GM12872 (cell line): ENCODE measurements at regions not wholly inside any gene's neighbourhood (a gene's known extent, or its start where the extent isn't known, plus 50 kb on each side); places are given as distances from the start of the nearest gene placed in this dataset.

Experiments
- TF ChIP-seq, protein P1 (sequence below): IDR thresholded peaks from 3 replicates; pipeline ENCODE4 v1.5.1; 2011; ENCODE audit warnings: low read depth, mild to moderate bottlenecking, low read length, moderate library complexity; ENCODE audit not compliant: insufficient read depth

DNA sequence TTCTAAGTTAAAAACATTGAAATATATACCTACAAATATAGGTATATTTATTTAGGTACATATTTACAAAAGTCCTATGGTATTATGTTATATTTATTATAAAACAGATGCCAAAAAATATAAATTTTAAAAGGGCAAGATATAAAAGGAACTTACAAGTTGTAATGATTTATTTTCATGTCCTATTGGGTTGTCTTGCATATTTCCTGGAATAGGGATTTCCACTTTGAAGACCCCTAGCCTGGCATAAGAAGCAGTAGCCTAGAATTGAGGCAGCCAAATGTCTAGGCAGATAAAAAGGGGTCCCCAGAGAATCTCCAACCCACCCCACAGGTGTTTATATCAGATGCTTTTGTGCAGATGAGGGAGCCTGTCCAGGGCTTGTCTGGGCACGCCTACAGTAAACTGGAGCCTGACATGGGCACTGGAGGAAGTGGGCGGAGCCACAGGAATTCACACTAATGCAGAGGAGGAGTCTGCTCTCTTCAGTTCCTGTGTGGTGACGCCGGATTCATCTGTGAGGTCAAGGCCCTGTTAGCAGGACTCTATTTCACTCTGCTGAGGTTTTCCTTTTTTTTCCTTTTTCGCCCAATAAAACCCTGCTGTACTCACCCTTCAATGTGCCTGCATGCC is 1088.9 kb upstream of the PIK3C3 start:
- TF ChIP-seq, protein P1, sequence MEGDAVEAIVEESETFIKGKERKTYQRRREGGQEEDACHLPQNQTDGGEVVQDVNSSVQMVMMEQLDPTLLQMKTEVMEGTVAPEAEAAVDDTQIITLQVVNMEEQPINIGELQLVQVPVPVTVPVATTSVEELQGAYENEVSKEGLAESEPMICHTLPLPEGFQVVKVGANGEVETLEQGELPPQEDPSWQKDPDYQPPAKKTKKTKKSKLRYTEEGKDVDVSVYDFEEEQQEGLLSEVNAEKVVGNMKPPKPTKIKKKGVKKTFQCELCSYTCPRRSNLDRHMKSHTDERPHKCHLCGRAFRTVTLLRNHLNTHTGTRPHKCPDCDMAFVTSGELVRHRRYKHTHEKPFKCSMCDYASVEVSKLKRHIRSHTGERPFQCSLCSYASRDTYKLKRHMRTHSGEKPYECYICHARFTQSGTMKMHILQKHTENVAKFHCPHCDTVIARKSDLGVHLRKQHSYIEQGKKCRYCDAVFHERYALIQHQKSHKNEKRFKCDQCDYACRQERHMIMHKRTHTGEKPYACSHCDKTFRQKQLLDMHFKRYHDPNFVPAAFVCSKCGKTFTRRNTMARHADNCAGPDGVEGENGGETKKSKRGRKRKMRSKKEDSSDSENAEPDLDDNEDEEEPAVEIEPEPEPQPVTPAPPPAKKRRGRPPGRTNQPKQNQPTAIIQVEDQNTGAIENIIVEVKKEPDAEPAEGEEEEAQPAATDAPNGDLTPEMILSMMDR, result no peak

DNA sequence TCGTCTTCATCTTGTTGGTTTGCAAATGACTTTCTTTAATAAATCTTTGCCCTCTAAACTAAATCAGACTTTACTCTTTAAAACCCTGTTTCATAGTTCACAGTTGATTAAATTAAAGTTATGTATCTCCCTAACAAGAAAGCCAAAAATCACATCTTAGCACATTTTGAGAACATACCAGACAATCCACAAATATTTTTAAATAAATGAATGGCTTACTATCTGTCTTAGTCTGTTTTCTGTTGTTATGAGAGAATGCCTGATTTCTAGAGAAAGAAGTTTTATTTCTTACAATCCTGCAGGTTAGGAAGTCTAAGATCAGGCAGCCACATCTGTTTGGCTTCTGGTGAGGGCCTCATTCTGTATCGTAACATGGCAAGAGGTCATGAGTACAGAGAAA is 1090.2 kb upstream of the PIK3C3 start:
- TF ChIP-seq, protein P1, result no peak

GRCh38 chr18:40863801-40864200 is 1091.2 kb upstream of the PIK3C3 start:
- TF ChIP-seq, protein P1, result no peak

- TF ChIP-seq, protein P1, result no peak
Measured at GRCh38 chr18:40860189-40860588, 1094.8 kb upstream of the PIK3C3 start.

DNA sequence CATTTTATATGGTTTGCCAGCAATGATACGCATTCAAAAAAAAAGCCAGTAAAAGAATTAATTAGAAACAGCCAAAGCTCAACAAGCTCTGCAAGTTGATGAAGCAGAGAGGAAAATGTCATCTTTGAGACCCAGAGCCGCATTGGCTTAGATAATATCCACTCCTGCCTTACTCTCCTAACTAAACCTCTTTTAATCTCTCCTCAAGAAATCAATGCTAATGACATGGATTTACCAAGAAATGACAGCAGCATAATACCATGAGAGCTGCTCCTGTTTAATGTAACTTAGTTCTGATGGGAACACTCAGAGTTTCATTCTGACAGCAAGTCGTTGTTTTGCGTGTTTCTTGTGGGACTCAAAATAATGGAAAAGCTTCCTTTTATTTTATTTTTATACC is 1099.4 kb upstream of the PIK3C3 start:
- TF ChIP-seq, protein P1, result no peak

- TF ChIP-seq, protein P1, result no peak
Measured at GRCh38 chr18:40852406-40852805, 1102.6 kb upstream of the PIK3C3 start.

DNA sequence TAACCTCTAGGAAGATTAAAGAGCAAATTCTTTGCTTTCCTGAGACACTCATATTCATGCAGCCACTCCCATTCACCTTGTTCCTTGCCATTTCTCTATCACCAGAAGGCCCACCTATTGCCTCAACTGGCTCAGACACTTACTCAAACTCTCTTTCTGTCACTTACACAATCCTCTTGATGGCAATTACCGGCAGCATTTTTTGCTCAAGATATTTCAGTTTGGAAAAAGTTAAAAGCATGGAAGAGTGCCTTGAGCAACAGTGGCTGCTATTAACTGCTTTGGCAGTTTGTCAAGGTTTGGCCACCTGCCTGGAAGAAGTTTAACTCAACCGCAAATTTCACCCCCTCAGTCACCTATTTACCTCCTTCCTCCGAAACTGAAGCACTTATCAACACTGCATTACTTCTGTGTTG is 1104.0 kb upstream of the PIK3C3 start:
- TF ChIP-seq, protein P1, result no peak
